ENCODE measurements at regions not wholly inside any gene's neighbourhood (a gene's known extent, or its start where the extent isn't known, plus 50 kb on each side); places are given as distances from the start of the nearest gene placed in this dataset.

GRCh38 chr22:48704335-48704734 lies 1123.3 kb downstream of the BRD1 start:
- DNase-seq = no peak

- no peak for DNase-seq
Observed at GRCh38 chr22:48703265-48703941, 1124.3 kb downstream of the BRD1 start.

- no peak for DNase-seq
Observed at GRCh38 chr22:48702573-48703264, 1125.0 kb downstream of the BRD1 start.

- DNase-seq = no peak
Observed at GRCh38 chr22:48701296-48702030, 1126.2 kb downstream of the BRD1 start.

GRCh38 chr22:48700566-48701295 lies 1126.9 kb downstream of the BRD1 start:
- DNase-seq = no peak

GRCh38 chr22:48700180-48700565 lies 1127.5 kb downstream of the BRD1 start:
- no peak for DNase-seq

GRCh38 chr22:48699511-48699910 lies 1128.2 kb downstream of the BRD1 start:
- no peak for DNase-seq

GRCh38 chr22:48698618-48699017 lies 1129.1 kb downstream of the BRD1 start:
- DNase-seq = no peak

- no peak for DNase-seq
Observed at GRCh38 chr22:48697694-48698276, 1129.9 kb downstream of the BRD1 start.

- no peak for DNase-seq
Observed at GRCh38 chr22:48697223-48697622, 1130.5 kb downstream of the BRD1 start.

GRCh38 chr22:48696371-48696770 lies 1131.3 kb downstream of the BRD1 start:
- no peak for DNase-seq

- no peak for DNase-seq
Observed at GRCh38 chr22:48695731-48696305, 1131.9 kb downstream of the BRD1 start.

GRCh38 chr22:48695251-48695650 lies 1132.4 kb downstream of the BRD1 start:
- no peak for DNase-seq

GRCh38 chr22:48694296-48694883 lies 1133.3 kb downstream of the BRD1 start:
- no peak for DNase-seq

GRCh38 chr22:48693377-48694135 lies 1134.1 kb downstream of the BRD1 start:
- no peak for DNase-seq

GRCh38 chr22:48692734-48693376 lies 1134.8 kb downstream of the BRD1 start:
- DNase-seq = no peak

GRCh38 chr22:48691431-48691851 lies 1136.2 kb downstream of the BRD1 start:
- DNase-seq = no peak

GRCh38 chr22:48690583-48691317 lies 1136.9 kb downstream of the BRD1 start:
- no peak for DNase-seq

GRCh38 chr22:48689206-48689605 lies 1138.5 kb downstream of the BRD1 start:
- DNase-seq = no peak

GRCh38 chr22:48688366-48688765 lies 1139.3 kb downstream of the BRD1 start:
- no peak for DNase-seq
